ENCODE measurements at regions not wholly inside any gene's neighbourhood (a gene's known extent, or its start where the extent isn't known, plus 50 kb on each side); places are given as distances from the start of the nearest gene placed in this dataset. TPM values are rescaled to one million over a fixed set of nuclear protein-coding genes. Genes with fewer than 3 reads are reported as not detected.

- ATAC-seq (no peak), DNase-seq (no peak)
- Histone ChIP-seq H3K4me3 (no peak overlapping the region), H3K27me3 (no peaks in the 10 kb centered on the region), H3K27ac (no peak overlapping the region), H3K9me3 (no peaks in the 10 kb centered on the region), H3K4me1 (peaks cover 19% of the 10 kb centered on the region), H3K36me3 (replicated peaks in 1 of 2; ENCODE audit: insufficient read depth in 1 of 2, low read depth in 2 of 2) (peaks cover 0 to 2% of the 10 kb centered on the region in 2 donors)
- WGBS, 2 donors = 81 to 82% methylated on average over 2 of the region's 2 CpGs
- TF ChIP-seq CTCF (IDR thresholded peaks at IDR 0.05) = no peak
- TF ChIP-seq POLR2A (IDR thresholded peaks at IDR 0.05) = no peak
- intact Hi-C loops (cut with DNase I) = no loop called here
Measured at GRCh38 chr10:94282369-94282768, 80.4 kb downstream of the NOC3L start.

Small RNA genes lying in the stretch of these regions (small RNA-seq; reads per million reads assigned to genes)
- not detected for gene RNU6-657P

Measured in body of pancreas (tissue), 4 donors.